Stimulated activated CD4-positive, alpha-beta T cell treated with anti-CD3 and anti-CD28 coated beads, Interleukin-1b, Interleukin-23, amount 100 ng/mL, for 1 hour (primary cell): ENCODE measurements at regions not wholly inside any gene's neighbourhood (a gene's known extent, or its start where the extent isn't known, plus 50 kb on each side); places are given as distances from the start of the nearest gene placed in this dataset.
"Not testable (repeated sequence)": the region's sequence is repeated elsewhere in the genome, so short reads cannot be mapped to it uniquely, and the experiment has no call there.

ENCODE experiments used
- DNase-seq, 2 donors: peaks; one replicate each; pipeline ENCODE4 v3.0.0-alpha.2; 2020; ENCODE audit warnings: low read depth in 2 of 2

DNA sequence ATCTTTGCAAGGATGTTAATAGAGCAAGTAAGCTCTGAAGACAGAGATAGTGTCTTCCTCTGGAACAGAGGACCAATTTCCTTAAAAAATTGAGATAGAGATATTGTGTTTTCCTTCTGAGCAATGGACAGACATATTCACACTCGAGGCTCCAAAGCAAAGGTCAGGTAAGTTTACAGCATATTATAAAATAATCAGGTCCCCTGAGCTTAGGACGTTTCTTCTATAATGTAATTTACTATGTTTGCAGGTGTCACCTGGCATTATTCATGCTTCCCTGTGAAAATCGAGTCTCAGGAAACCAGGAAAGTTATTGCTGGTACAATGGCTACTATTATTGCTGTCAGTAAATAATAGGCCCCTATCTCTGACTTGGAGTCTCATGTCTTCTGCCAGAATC is 1135.8 kb upstream of the ACVR2A start:
- DNase-seq, result no peak

DNA sequence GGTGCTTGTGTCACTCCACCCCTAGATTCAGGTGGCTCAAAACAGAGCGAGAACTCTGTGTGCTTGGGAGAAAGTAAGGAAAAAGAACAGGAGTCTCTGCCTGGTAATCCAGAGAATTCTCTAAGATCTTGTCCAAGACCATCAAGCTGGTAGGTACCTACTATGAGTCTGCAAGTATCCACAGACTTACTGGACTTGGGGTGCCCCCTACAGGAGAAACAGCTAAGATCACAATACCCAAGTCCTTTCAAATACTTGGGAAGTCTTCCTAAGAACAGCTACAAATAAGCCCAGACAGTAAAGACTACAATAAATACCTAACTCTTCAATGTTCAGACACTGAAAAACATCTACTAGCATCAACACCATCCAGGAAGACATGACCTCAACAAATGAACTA is 1143.6 kb upstream of the ACVR2A start:
- DNase-seq, result no peak

DNA sequence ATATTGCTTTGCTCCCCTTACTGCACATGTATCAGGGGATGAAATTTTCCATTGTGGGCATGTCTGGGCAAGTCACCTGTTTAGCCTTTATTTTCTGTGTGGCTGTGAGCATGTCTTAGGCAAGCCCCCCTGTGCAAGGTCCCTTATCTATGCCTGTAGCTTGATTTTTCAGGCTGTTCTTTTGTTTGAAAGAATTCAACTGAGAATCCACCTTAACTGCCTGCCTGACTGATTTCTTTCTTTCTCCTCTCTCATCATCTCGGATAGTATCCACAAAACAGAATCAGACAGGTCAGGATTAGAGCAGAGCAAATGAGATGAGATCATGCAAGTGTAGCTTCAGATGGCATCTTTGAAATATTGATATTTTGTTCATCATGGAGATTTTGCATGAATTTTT is 1147.5 kb upstream of the ACVR2A start:
- no peak for DNase-seq

DNA sequence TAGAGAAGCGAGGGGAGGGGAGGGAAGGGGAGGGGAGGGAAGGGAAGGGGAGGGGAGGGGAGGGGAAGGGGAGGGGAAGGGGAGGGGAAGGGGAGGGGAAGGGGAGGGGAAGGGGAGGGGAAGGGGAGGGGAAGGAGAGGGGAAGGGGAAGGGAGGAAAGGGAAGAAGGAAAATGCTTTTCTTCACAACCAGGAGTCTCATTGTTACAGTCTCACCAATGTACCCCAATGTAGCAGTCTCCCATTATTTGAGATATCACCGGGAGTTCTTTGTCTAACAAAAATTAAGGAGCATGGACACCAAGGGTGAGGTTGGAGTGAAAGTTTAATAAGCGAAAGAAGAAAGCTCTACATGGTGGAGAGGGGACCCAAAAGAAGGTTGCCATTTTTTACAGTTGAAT is 1148.0 kb upstream of the ACVR2A start:
- not testable (repeated sequence) for DNase-seq

DNA sequence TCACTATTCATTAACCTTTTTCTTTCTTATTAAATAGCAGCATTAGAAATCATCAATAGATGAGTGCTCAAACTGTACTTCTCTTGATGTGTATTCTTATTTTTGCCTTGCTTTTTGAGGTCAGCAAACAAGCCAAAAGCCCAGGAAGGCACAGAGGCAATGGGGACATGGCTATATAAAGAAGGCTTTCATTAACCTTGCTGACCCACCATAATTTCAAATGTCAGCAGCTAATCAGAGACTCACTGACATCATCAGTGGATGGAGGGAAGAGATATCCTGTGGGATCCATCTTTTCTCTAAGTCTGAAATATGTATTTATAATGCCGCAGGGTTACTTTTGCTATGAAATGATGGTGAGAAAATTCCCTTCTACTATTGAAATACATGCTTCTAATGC is 1162.8 kb upstream of the ACVR2A start:
- DNase-seq, result no peak

DNA sequence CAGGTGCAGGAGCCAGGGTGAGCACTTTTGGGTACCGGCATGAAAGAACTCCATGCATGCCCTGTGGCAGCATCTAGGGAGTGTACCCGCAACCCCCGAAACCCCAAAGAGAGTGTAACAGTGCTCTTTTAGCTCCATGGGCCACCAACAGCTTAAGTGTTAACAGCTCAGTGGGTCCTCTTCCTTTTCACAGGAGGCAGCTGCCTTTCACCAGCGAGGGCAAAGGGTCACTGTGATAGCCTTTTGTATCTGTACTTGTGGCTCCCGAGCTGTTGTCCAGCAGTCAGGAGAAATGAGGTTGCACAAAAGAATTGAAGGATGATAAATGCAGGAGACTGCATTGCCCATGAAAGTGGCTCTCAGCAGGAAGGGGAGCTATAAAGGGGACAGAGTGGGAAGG is 1166.3 kb upstream of the ACVR2A start:
- DNase-seq, result no peak

DNA sequence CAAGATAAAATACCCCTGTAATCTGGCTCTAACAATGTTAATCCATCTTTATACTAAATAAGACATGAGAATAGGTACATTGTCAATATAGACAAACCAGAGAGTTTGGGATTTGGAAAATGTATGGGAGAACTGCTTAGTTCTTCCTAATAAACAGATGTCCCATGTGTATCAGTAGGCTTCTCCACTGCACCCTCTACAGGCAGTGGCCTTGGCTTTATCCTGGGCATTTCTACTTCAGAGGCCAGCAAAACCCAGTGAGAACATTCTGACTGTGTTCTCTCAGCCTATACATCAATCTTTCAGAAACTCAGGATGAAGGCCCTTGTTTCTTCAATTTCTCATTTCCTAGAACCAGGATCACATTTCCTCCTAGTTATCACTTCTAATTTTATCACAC is 1167.5 kb upstream of the ACVR2A start:
- no peak for DNase-seq

DNA sequence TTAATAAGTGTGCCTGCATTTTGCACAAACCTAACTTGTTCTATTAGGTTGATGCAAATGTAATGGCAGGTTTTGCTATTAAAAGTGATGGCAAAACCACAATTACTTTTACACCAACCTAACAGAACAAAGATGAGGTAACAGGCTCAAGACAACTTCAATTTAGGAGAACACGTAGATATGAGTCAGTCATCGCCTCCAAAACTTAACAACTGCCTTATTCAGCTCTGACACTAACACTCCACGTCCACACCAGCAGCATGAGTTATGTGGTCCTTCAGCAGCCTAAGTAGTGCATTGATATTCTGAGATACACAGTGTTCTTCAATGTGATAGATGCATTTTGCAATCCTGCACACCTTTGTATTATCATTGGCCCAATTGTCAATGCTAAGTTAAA is 1175.1 kb upstream of the ACVR2A start:
- no peak for DNase-seq

DNA sequence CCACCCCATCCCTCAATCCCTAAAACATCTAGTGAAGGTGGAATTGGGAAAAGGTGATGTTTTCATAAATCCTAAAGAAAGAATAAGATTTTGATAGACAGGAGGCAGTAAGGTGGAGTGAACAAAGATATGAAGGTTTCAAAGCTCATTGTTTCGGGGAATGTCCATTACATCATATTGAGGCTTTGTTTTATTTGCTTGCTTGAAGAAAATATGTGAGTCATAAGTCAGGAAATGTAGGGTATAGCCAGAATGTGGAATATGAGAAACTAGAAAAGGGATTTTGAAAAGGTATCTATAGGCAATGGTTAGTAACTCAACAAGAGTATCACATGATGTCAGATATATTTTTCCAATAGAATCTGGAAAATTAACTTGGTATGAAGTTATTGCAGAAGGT is 1178.5 kb upstream of the ACVR2A start:
- DNase-seq, result no peak

DNA sequence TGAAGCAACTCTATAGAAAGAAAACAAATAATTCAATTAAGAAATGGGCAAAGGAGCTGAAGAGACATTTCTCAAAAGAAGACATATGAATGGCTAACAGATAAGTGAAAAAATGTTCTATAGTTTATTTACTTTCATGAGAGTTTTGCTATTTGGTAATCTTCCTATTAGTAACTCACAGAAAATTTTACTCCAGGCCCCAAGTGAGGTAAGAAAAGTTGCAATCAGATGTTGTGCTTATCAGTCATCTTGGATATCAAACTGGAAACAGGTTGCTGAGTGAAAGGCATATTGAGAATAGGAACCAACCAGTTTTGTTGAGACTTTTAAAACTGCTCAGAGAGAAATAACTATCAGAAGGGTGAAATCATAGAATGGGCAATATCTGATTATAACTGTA is 1179.0 kb upstream of the ACVR2A start:
- no peak for DNase-seq

DNA sequence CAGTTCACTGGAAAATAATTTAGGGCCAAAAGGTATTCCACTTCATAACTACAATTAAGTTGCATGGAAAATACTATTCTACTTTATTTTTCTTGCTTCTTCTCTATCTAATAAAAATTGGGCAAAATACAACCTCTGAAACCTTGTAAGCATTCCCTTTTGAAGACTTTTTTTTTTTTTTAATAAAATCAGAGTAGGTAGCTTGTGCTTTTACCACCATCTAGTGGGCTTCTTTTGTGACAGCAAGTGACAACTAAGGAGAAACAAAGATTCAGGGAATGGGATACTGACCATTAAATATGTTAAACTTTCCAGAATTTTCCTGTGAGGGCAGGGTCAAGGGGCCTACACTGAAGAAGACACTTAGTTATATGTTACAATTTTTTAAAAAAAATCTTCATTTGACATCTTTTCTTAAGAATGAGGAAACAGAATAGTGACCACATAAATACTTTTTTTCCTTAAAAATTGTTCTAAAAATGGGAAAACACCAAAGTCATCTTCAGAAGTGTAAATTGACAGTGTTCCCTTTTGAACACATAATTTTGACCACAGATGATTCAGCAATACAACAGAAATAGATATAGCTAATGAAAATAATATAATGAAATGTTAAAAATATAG is 1183.2 kb upstream of the ACVR2A start:
- no peak for DNase-seq

DNA sequence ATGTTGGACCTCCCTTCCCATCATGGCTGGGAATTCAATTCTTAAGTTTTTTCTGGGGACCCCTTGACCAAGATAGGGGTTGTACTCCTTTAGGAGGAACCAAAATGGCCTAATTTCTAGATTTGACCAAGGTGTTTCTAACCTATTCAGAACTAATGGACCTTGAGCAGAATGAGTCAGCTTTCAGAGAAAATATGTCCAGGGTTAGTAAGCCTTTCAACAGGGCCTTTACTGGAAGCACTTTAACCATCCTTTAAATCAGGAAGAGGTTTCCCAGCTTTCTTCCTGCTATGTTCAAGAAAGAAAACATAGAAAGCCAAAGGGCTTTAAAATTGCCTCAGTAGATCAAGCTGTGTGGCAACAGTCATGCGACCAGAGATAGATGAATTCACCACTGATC is 1184.9 kb upstream of the ACVR2A start:
- DNase-seq, result no peak

DNA sequence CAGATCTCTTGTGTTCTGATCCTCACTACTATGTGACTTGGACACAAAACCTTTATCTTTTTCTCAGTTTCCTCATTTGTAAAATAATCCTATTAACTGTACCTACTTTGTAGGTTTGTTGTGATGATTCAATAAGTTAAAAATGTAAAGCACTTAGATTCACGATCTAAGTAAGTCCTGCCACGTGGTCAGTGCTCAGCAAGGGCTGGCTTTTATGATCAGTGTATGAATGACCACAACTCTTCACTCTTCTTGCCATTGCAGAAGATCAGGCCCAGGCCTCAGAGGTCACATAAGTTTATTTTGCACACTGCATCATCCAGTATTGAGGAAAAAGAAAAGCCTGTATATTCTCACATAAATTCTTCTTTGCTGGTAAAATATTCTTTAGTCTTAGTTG is 1192.5 kb upstream of the ACVR2A start:
- DNase-seq, result no peak

DNA sequence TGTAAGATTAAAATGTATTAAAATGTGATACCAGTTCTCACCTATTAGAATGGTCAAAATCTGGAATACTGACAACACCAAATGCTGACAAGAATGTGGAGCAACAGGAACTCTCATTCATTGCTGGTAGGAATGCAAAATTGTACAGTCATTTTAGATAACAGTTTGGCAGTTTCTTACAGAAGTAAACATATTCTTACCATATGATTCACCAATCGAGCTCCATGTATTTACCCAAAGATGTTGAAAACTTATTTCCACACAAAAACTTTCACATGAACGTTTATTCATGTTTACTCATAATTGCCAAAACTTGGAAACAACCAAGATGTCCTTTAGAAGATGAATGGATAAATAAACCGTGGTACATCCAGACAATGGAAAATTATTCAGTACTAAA is 1193.5 kb upstream of the ACVR2A start:
- DNase-seq, result no peak

DNA sequence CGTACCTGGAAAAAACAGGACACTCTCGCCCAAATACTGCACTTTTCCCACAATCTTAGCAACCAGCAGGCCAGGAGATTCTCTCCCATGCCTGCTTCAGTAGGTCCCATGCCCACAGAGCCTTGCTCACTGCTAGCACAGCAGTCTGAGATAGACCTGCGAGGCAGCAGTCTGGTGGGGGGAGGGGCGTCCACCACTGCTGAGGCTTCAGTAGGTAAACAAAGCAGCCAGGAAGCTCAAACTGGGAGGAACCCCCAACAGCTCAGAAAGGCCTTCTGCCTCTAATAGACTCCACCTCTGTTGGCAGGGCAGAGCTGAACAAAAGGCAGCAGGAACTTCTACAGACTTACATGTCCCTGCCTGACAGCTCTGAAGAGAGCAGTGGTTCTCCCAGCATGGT is 1202.8 kb upstream of the ACVR2A start:
- no peak for DNase-seq

DNA sequence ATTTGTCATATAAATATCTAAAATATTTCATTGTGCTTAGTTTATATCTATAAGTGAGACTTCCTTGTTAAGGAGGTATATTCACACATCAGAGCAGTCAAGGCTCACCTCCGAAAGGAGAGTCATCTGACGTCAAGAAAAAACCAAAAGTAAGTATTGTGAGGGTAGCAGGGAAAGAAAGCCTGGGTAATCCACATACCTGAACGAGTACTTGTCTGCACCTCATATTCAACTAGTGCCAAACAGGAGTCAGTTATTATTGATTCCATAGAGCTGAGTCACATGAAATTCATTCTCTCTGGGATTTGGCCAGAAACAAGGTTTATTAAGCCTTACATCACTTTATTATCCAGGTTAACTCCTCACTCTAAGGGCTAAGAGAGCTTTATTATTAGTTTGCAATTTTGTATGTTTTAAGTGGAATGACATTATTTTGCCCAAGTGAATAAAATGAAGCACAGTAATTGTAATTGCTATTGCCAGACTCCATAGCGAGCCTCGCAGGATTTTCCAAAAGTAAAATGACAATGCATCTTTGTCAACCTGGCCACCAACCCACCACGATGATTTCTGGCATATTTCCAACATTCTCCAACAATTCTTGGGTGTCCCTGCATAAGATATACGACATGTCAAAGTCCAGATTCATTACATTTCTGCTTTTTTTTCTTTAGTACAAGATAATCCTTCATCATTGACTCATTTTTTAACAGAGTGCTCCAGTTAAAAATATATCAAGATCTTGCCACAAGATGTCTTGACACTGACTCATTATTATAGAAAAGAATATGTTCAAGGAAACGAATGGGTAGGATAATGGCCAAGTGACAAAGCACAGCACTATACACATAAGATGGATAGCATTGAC is 1210.4 kb upstream of the ACVR2A start:
- DNase-seq, result no peak

DNA sequence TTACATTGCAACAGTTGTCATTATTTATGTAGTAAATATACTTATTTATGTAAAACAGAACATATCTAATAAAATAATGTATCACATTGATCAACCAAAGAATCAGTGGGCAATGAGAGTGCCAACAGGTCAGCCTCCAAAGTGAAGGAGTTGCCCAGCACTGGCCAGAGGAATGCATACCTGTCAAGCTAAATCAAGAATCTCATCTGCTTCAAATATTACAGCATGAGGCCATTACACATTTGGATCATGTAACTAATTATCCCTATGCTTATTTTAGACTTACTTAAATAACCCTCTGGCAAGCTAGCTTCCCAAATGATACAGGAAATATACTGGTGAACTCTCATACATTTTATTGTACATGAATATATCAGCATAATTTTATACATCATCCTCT is 1211.7 kb upstream of the ACVR2A start:
- no peak for DNase-seq

DNA sequence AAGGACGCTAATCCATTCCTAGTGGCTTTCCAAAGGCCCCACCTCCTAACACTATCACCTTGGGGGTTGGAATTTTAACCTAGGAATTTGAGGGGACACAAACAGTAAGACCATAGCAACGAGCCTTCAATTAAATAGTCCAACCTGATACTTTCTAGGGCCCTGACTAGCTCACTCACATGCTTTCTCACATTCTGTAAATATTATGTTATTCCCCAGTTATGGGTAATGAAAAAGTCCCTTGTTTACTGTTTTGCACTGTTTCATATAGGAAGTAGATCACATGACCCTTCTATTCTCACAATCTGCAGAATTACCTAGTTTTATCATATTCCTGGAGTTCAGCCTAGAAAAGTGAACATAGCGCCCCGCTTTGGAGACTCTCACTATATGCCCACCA is 1212.1 kb upstream of the ACVR2A start:
- no peak for DNase-seq

DNA sequence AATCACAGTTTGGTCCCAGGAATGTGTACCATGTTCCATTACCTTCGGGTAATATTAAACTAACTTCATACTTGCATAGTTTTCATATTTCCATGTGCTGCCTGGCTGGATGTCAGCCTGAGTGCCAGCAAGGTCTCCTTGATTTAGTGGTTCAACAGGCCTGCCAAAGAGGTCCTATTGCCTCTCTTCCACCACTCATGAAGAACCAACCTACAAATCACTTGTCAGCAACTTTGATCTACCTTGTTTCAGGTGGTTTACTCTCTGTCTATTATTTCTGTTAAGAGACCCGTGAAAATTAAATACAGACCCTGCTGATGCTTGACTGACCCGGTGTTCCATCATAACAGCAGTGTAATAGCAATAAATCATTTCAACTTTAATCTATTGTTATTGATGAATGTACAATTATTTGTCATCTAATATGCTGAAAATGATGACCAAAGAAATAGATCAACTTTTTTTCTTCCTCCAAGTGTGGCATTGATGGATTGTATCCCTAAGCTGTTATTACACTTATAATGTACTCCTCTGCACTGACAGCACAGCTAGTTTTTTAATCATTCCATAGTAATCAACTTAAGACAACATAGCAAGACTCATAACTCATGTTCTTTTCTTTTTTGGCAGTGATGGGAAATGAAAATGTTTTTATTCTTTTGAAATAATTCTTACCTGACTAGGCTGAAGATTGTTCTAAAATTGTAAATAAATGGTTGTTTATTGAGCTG is 1220.2 kb upstream of the ACVR2A start:
- DNase-seq, result no peak

DNA sequence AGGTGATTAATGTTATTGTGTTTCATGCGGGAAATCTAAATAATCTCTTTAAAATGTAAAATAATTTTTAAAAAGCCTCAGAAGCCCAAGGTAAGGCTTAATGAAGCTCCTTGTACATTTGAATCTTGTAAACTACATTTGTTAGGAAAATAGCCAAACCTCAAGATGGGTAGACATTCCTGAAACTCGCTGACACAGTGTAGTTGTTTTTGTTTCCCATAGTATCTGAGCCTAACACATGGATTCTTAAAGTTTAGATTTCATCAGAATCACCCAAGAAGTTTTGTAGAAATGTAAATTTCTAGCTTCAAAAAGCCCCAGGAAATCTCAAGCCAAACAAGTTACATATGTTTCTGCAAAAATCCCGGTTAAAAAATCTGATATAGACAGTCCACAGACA is 1221.1 kb upstream of the ACVR2A start:
- no peak for DNase-seq

DNA sequence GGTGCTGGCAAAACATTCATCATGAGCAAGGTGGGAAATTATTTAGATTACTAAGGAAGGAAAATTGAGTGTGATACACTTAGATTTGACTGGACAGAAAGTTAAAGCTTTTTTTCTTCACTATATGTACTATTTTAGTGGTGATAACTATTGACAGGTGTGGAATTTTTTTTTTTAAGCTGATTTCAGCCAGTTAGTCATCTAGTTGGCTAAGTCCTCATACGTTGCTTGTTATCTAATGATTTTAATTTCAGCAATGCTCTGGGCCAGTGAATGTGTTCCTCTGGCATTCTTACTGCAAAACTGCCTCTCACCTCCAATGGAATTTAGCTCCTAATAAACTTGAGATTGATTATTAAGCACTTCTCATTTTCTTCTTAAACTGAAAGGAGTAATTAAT is 1223.2 kb upstream of the ACVR2A start:
- no peak for DNase-seq

DNA sequence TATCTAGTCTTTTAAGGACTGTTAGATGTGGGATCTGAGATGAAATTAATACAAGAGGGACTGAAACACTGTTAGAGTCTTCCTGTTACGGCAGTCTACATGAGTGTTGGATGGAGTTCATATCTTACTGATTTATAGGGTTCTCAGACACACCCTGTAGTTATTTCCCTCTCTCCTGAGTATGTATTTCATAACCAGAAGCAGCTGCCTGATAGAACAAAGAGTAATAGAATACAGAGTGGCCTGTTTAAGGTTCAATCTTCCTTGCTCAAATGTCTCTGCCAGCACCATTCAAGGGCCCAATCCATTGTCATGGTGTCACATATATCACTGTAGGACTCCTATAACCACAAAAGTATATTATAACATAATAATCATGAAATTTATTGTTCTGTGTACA is 1229.1 kb upstream of the ACVR2A start:
- no peak for DNase-seq

DNA sequence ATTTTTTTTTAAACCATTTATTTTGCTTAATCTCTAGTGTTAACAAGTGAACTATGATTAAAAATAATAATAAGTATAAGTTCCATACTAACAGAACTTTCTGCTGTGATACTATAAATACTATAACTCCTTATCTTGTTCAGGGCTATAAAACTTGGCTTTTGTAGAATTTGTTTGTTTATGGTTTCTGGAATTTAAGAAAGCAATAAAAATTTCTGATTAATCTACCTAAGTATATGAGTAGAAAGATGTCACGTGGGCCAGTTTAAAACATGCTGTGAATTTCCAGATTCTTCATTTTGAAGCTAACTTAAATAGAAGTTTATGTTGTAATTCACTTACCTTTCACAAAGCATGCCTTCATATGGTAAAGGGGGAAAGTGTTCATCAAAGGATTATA is 1236.3 kb upstream of the ACVR2A start:
- DNase-seq, result no peak
